HepG2 (cell line): ENCODE measurements at regions not wholly inside any gene's neighbourhood (a gene's known extent, or its start where the extent isn't known, plus 50 kb on each side); places are given as distances from the start of the nearest gene placed in this dataset.

Source experiments
- ATF4 ChIP-seq, 2 experiments: fragments of 450-650 bp in 1 of 2; sonication (generic) in 1 of 2; formaldehyde crosslinking; IDR thresholded peaks; 2 replicates each; pipeline versions ENCODE4 v1.5.0 to v1.8.0; 2020 to 2022; ENCODE audit warnings: mild to moderate bottlenecking in 1 of 2, missing genetic modification reagents in 1 of 2
- DNMT1 ChIP-seq: sonication (generic); formaldehyde crosslinking; IDR thresholded peaks from 2 replicates; pipeline ENCODE4 v1.5.1; 2020; ENCODE audit warnings: mild to moderate bottlenecking, missing genetic modification reagents
- ETV5 ChIP-seq: IDR thresholded peaks from 2 replicates; pipeline ENCODE4 v1.6.1; 2018; ENCODE audit warnings: missing biosample characterization, missing genetic modification reagents, inconsistent platforms, borderline replicate concordance
- MAX ChIP-seq: IDR thresholded peaks from 2 replicates; pipeline ENCODE4 v1.6.1; 2012; ENCODE audit warnings: inconsistent platforms
- MEF2D ChIP-seq: sonication (generic); formaldehyde crosslinking; IDR thresholded peaks from 2 replicates; pipeline ENCODE4 v1.5.1; 2020; ENCODE audit warnings: mild to moderate bottlenecking, missing genetic modification reagents
- NCOA1 ChIP-seq: sonication (generic); formaldehyde crosslinking; IDR thresholded peaks from 2 replicates; pipeline ENCODE4 v1.9.0; 2021; ENCODE audit warnings: missing genetic modification reagents
- NONO ChIP-seq, 2 experiments: fragments of 450-650 bp in 1 of 2; sonication (generic) in 1 of 2; formaldehyde crosslinking in 1 of 2; IDR thresholded peaks in 1 of 2; conservative IDR thresholded peaks in 1 of 2; 2 replicates each; pipeline versions ENCODE4 v1.6.1 to v1.8.0; 2017 to 2022; ENCODE audit warnings: mild to moderate bottlenecking in 1 of 2, missing genetic modification reagents in 1 of 2, moderate library complexity in 1 of 2
- REL ChIP-seq: sonication (generic); formaldehyde crosslinking; conservative IDR thresholded peaks from 2 replicates; pipeline ENCODE4 v1.8.0; 2022; ENCODE audit warnings: mild to moderate bottlenecking, missing genetic modification reagents, moderate library complexity
- SP5 ChIP-seq: IDR thresholded peaks from 2 replicates; pipeline ENCODE4 v1.6.1; 2016; ENCODE audit warnings: low read depth, borderline replicate concordance
- TERF1 ChIP-seq: sonication (generic); formaldehyde crosslinking; IDR thresholded peaks from 2 replicates; pipeline ENCODE4 v1.8.0; 2022; ENCODE audit warnings: mild to moderate bottlenecking, missing genetic modification reagents, moderate library complexity
- TOPORS ChIP-seq: sonication (generic); formaldehyde crosslinking; IDR thresholded peaks from 2 replicates; pipeline ENCODE4 v1.8.0; 2023; ENCODE audit warnings: mild to moderate bottlenecking, missing genetic modification reagents
- ZC3H13 ChIP-seq: sonication (generic); formaldehyde crosslinking; IDR thresholded peaks from 2 replicates; pipeline ENCODE4 v1.8.1; 2023; ENCODE audit warnings: mild to moderate bottlenecking, missing genetic modification reagents, moderate library complexity
- ZMAT3 ChIP-seq: sonication (generic); formaldehyde crosslinking; conservative IDR thresholded peaks from 2 replicates; pipeline ENCODE4 v1.7.0; 2021; ENCODE audit warnings: missing genetic modification reagents
- ZNF205 ChIP-seq: IDR thresholded peaks from 2 replicates; pipeline ENCODE4 v1.6.1; 2018; ENCODE audit warnings: missing biosample characterization, missing genetic modification reagents
- ZNF501 ChIP-seq: sonication (generic); formaldehyde crosslinking; IDR thresholded peaks from 2 replicates; pipeline ENCODE4 v1.5.1; 2020; ENCODE audit warnings: mild to moderate bottlenecking, moderate library complexity, missing genetic modification reagents
- ZNF629 ChIP-seq: sonication (generic); formaldehyde crosslinking; conservative IDR thresholded peaks from 2 replicates; pipeline ENCODE4 v1.5.0; 2020; ENCODE audit warnings: missing genetic modification reagents

- TF ChIP-seq ZNF501 (no peak), ZMAT3 (no peak), NONO (IDR thresholded peaks at IDR 0.05) (no peak), NONO (CRISPR knock-in tag; conservative IDR thresholded peaks at IDR 0.05) (no peak), REL (CRISPR knock-in tag) (0 out of 2 replicates have a peak, but pooled peaks have one; percentile 21), ZNF629 (CRISPR knock-in tag) (no peak), SP5 (no peak), MAX (0 out of 2 replicates have a peak, but pooled peaks have one; percentile 7), ZC3H13 (CRISPR knock-in tag) (no peak), NCOA1 (CRISPR knock-in tag) (no peak), ETV5 (CRISPR knock-in tag) (0 out of 2 replicates have a peak, but pooled peaks have one; percentile 3), ZNF205 (CRISPR knock-in tag) (no peak), DNMT1 (CRISPR knock-in tag) (no peak), MEF2D (no peak), ATF4 (CRISPR knock-in tag; IDR thresholded peaks at IDR 0.05) (no peak), TOPORS (CRISPR knock-in tag) (peak; percentile 22; the same call in 1 of the 2 replicates), TERF1 (CRISPR knock-in tag) (no peak)
Observed at GRCh38 chr9:126147186-126147935, 179.3 kb upstream of the MVB12B start (continued).
